HepG2 (cell line): ENCODE measurements at regions not wholly inside any gene's neighbourhood (a gene's known extent, or its start where the extent isn't known, plus 50 kb on each side); places are given as distances from the start of the nearest gene placed in this dataset.

ENCODE experiments used
- ASH2L ChIP-seq: fragments of 300-600, 200-600 bp; sonication (generic); IDR thresholded peaks from 2 replicates; pipeline ENCODE4 v1.7.0; 2017; ENCODE audit warnings: low read depth, mild to moderate bottlenecking, moderate library complexity, mixed read lengths, low read length; ENCODE audit not compliant: insufficient read length
- CC2D1A ChIP-seq: sonication (generic); formaldehyde crosslinking; IDR thresholded peaks from 2 replicates; pipeline ENCODE4 v1.8.1; 2023; ENCODE audit warnings: mild to moderate bottlenecking, missing genetic modification reagents
- CENPBD1 ChIP-seq: sonication (generic); formaldehyde crosslinking; IDR thresholded peaks from 2 replicates; pipeline ENCODE4 v1.8.0; 2022; ENCODE audit warnings: missing genetic modification reagents, low read depth, mild to moderate bottlenecking, borderline replicate concordance
- FIP1L1 ChIP-seq: fragments of 200-400 bp; formaldehyde crosslinking; IDR thresholded peaks from 2 replicates; pipeline ENCODE4 v1.6.1; 2018; ENCODE audit warnings: low read depth, mild to moderate bottlenecking, low read length, moderate library complexity, borderline replicate concordance; ENCODE audit not compliant: insufficient read depth
- FOXO1 ChIP-seq: sonication (generic); formaldehyde crosslinking; IDR thresholded peaks from 2 replicates; pipeline ENCODE4 v1.4.0; 2020; ENCODE audit warnings: missing genetic modification reagents
- IKZF5 ChIP-seq: IDR thresholded peaks from 2 replicates; pipeline ENCODE4 v1.6.1; 2018; ENCODE audit warnings: missing genetic modification reagents, mild to moderate bottlenecking, missing compliant biosample characterization
- KDM3A ChIP-seq: IDR thresholded peaks from 2 replicates; pipeline ENCODE4 v1.6.1; 2018; ENCODE audit warnings: low read depth, missing compliant biosample characterization
- PHB2 ChIP-seq: fragments of 450-650 bp; IDR thresholded peaks from 2 replicates; pipeline ENCODE4 v1.6.1; 2018; ENCODE audit not compliant: partially characterized antibody
- RBFOX2 ChIP-seq: fragments of 200-400 bp; formaldehyde crosslinking; IDR thresholded peaks from 2 replicates; pipeline ENCODE4 v1.6.1; 2017; ENCODE audit warnings: low read depth, mild to moderate bottlenecking, low read length
- SAFB2 ChIP-seq: sonication (generic); formaldehyde crosslinking; IDR thresholded peaks from 2 replicates; pipeline ENCODE4 v1.5.1; 2020; ENCODE audit warnings: missing genetic modification reagents, low read depth, mild to moderate bottlenecking, borderline replicate concordance
- ZBTB7A ChIP-seq: sonication (generic); formaldehyde crosslinking; IDR thresholded peaks from 2 replicates; pipeline ENCODE4 v1.8.0; 2022; ENCODE audit warnings: mild to moderate bottlenecking, missing genetic modification reagents
- ZFP36L2 ChIP-seq: sonication (generic); formaldehyde crosslinking; IDR thresholded peaks from 2 replicates; pipeline ENCODE4 v1.4.0; 2020; ENCODE audit warnings: missing genetic modification reagents
- ZKSCAN5 ChIP-seq: sonication (generic); formaldehyde crosslinking; IDR thresholded peaks from 2 replicates; pipeline ENCODE4 v1.5.1; 2020; ENCODE audit warnings: mild to moderate bottlenecking, missing genetic modification reagents
- ZMAT3 ChIP-seq: sonication (generic); formaldehyde crosslinking; conservative IDR thresholded peaks from 2 replicates; pipeline ENCODE4 v1.7.0; 2021; ENCODE audit warnings: missing genetic modification reagents
- ZNF18 ChIP-seq: sonication (generic); formaldehyde crosslinking; IDR thresholded peaks from 2 replicates; pipeline ENCODE4 v1.8.0; 2022; ENCODE audit warnings: mild to moderate bottlenecking, missing genetic modification reagents; ENCODE audit not compliant: insufficient replicate concordance
- ZNF235 ChIP-seq: sonication (generic); formaldehyde crosslinking; IDR thresholded peaks from 2 replicates; pipeline ENCODE4 v1.8.1; 2023; ENCODE audit warnings: mild to moderate bottlenecking, missing genetic modification reagents, borderline replicate concordance
- ZNF326 ChIP-seq: sonication (generic); formaldehyde crosslinking; IDR thresholded peaks from 2 replicates; pipeline ENCODE4 v1.4.0; 2020; ENCODE audit warnings: missing genetic modification reagents, borderline replicate concordance
- ZNF530 ChIP-seq: sonication (generic); formaldehyde crosslinking; IDR thresholded peaks from 2 replicates; pipeline ENCODE4 v1.5.0; 2020; ENCODE audit warnings: low read depth, mild to moderate bottlenecking, missing genetic modification reagents
- ZSCAN30 ChIP-seq: sonication (generic); formaldehyde crosslinking; IDR thresholded peaks from 2 replicates; pipeline ENCODE4 v1.5.0; 2020; ENCODE audit warnings: mild to moderate bottlenecking, missing genetic modification reagents
- TF ChIP-seq, protein P1 (sequence below), 2 experiments: fragments of 450-650 bp in 1 of 2; sonication (generic) in 1 of 2; formaldehyde crosslinking; IDR thresholded peaks; 2 replicates each; pipeline versions ENCODE4 v1.5.0 to v1.8.0; 2020 to 2022; ENCODE audit warnings: mild to moderate bottlenecking in 1 of 2, missing genetic modification reagents in 1 of 2
- TF ChIP-seq, protein P2 (sequence below): sonication (generic); formaldehyde crosslinking; IDR thresholded peaks from 2 replicates; pipeline ENCODE4 v1.4.0; 2020; ENCODE audit warnings: missing genetic modification reagents

- TF ChIP-seq ZFP36L2 (CRISPR knock-in tag) = no peak
- TF ChIP-seq ZNF235 = peak; percentile 81; the same call in 1 of the 2 replicates
- TF ChIP-seq, protein P1, sequence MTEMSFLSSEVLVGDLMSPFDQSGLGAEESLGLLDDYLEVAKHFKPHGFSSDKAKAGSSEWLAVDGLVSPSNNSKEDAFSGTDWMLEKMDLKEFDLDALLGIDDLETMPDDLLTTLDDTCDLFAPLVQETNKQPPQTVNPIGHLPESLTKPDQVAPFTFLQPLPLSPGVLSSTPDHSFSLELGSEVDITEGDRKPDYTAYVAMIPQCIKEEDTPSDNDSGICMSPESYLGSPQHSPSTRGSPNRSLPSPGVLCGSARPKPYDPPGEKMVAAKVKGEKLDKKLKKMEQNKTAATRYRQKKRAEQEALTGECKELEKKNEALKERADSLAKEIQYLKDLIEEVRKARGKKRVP (CRISPR knock-in tag; IDR thresholded peaks at IDR 0.05) = no peak
- no peak for TF ChIP-seq RBFOX2
- TF ChIP-seq CC2D1A (CRISPR knock-in tag) = no peak
- no peak for TF ChIP-seq ZSCAN30 (CRISPR knock-in tag)
- peak; percentile 87 for TF ChIP-seq IKZF5 (CRISPR knock-in tag)
- TF ChIP-seq FOXO1 (CRISPR knock-in tag) = peak; percentile 77
- TF ChIP-seq SAFB2 (CRISPR knock-in tag) = peak; percentile 94
- TF ChIP-seq ZMAT3 (CRISPR knock-in tag) = peak; percentile 35; the same call in 1 of the 2 replicates
- 0 out of 2 replicates have a peak, but pooled peaks have one; percentile 33 for TF ChIP-seq KDM3A (CRISPR knock-in tag)
- TF ChIP-seq ZNF530 (CRISPR knock-in tag) = no peak
- TF ChIP-seq, protein P2, sequence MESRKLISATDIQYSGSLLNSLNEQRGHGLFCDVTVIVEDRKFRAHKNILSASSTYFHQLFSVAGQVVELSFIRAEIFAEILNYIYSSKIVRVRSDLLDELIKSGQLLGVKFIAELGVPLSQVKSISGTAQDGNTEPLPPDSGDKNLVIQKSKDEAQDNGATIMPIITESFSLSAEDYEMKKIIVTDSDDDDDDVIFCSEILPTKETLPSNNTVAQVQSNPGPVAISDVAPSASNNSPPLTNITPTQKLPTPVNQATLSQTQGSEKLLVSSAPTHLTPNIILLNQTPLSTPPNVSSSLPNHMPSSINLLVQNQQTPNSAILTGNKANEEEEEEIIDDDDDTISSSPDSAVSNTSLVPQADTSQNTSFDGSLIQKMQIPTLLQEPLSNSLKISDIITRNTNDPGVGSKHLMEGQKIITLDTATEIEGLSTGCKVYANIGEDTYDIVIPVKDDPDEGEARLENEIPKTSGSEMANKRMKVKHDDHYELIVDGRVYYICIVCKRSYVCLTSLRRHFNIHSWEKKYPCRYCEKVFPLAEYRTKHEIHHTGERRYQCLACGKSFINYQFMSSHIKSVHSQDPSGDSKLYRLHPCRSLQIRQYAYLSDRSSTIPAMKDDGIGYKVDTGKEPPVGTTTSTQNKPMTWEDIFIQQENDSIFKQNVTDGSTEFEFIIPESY (CRISPR knock-in tag) = no peak; the same call in 1 of the 2 replicates
- no peak for TF ChIP-seq PHB2
- no peak for TF ChIP-seq CENPBD1
- TF ChIP-seq ZBTB7A = no peak; the same call in none of the 2 replicates
- no peak for TF ChIP-seq ZNF326 (CRISPR knock-in tag)
- TF ChIP-seq FIP1L1 = no peak
- TF ChIP-seq ASH2L = peak; percentile 95
- peak; percentile 33 for TF ChIP-seq ZNF18 (CRISPR knock-in tag)
- TF ChIP-seq ZKSCAN5 = no peak
These were observed 107.4 kb upstream of the ID2 start (continued) for GRCh38 chr2:8574196-8575037.
